ENCODE measurements at regions not wholly inside any gene's neighbourhood (a gene's known extent, or its start where the extent isn't known, plus 50 kb on each side); places are given as distances from the start of the nearest gene placed in this dataset.
"Not testable (repeated sequence)": the region's sequence is repeated elsewhere in the genome, so short reads cannot be mapped to it uniquely, and the experiment has no call there.

- no peak for DNase-seq
These were observed 1887.8 kb upstream of the CELF4 start for GRCh38 chr18:39453356-39453755.

GRCh38 chr18:39450958-39451357 is 1885.4 kb upstream of the CELF4 start:
- peak; percentile 37 for DNase-seq

GRCh38 chr18:39449566-39449965 is 1884.0 kb upstream of the CELF4 start:
- no peak for DNase-seq

GRCh38 chr18:39448942-39449341 is 1883.3 kb upstream of the CELF4 start:
- DNase-seq = no peak

GRCh38 chr18:39444957-39445356 is 1879.4 kb upstream of the CELF4 start:
- DNase-seq = not testable (repeated sequence)

GRCh38 chr18:39441648-39442047 is 1876.0 kb upstream of the CELF4 start:
- no peak for DNase-seq

- no peak for DNase-seq
These were observed 1870.4 kb upstream of the CELF4 start for GRCh38 chr18:39435996-39436395.

- no peak for DNase-seq
These were observed 1869.6 kb upstream of the CELF4 start for GRCh38 chr18:39435209-39435608.

- DNase-seq = no peak
These were observed 1868.8 kb upstream of the CELF4 start for GRCh38 chr18:39434223-39434920.

- peak; percentile 87 for DNase-seq
These were observed 1859.7 kb upstream of the CELF4 start for GRCh38 chr18:39425172-39425850.

- DNase-seq = no peak
These were observed 1858.7 kb upstream of the CELF4 start for GRCh38 chr18:39424261-39424660.

- DNase-seq = no peak
These were observed 1855.7 kb upstream of the CELF4 start for GRCh38 chr18:39421276-39421675.

GRCh38 chr18:39419315-39419714 is 1853.7 kb upstream of the CELF4 start:
- no peak for DNase-seq

GRCh38 chr18:39415471-39415870 is 1849.9 kb upstream of the CELF4 start:
- DNase-seq = no peak

- no peak for DNase-seq
These were observed 1848.6 kb upstream of the CELF4 start for GRCh38 chr18:39414009-39414700.

GRCh38 chr18:39406941-39407340 is 1841.3 kb upstream of the CELF4 start:
- no peak for DNase-seq

- DNase-seq = no peak
These were observed 1837.5 kb upstream of the CELF4 start for GRCh38 chr18:39403121-39403520.

- DNase-seq = no peak
These were observed 1834.1 kb upstream of the CELF4 start for GRCh38 chr18:39399662-39400061.

GRCh38 chr18:39396168-39396567 is 1830.6 kb upstream of the CELF4 start:
- no peak for DNase-seq

- no peak for DNase-seq
These were observed 1824.3 kb upstream of the CELF4 start for GRCh38 chr18:39389800-39390379.

GRCh38 chr18:39380866-39381265 is 1815.3 kb upstream of the CELF4 start:
- DNase-seq = no peak

- DNase-seq = no peak
These were observed 1814.7 kb upstream of the CELF4 start for GRCh38 chr18:39380186-39380725.

GRCh38 chr18:39375066-39375465 is 1809.5 kb upstream of the CELF4 start:
- DNase-seq = no peak
